HUES6 (cell line): ENCODE measurements at regions not wholly inside any gene's neighbourhood (a gene's known extent, or its start where the extent isn't known, plus 50 kb on each side); places are given as distances from the start of the nearest gene placed in this dataset.

ENCODE experiments used
- H3K27ac ChIP-seq: 2 replicates; pipeline ENCODE4 v1.7.0; 2013; ENCODE audit warnings: low read depth, mild to moderate bottlenecking, low read length, inconsistent platforms
- H3K27me3 ChIP-seq: 2 replicates; pipeline ENCODE4 v1.6.1; 2013; ENCODE audit warnings: low read length; ENCODE audit not compliant: control insufficient read depth, insufficient read depth
- H3K36me3 ChIP-seq: 2 replicates; pipeline ENCODE4 v1.6.1; 2013; ENCODE audit warnings: low read length; ENCODE audit not compliant: control insufficient read depth, insufficient read depth
- H3K4me1 ChIP-seq: 2 replicates; pipeline ENCODE4 v1.6.1; 2013; ENCODE audit warnings: low read length; ENCODE audit not compliant: control insufficient read depth, insufficient read depth
- H3K4me3 ChIP-seq: 2 replicates; pipeline ENCODE4 v1.5.1; 2013; ENCODE audit warnings: low read depth, low read length
- H3K9ac ChIP-seq: one replicate; pipeline ENCODE4 v1.6.1; 2013; ENCODE audit warnings: mild to moderate bottlenecking, low read length
- H3K9me3 ChIP-seq: 2 replicates; pipeline ENCODE4 v1.6.1; 2013; ENCODE audit warnings: low read depth, low read length; ENCODE audit not compliant: control insufficient read depth, insufficient read depth

DNA sequence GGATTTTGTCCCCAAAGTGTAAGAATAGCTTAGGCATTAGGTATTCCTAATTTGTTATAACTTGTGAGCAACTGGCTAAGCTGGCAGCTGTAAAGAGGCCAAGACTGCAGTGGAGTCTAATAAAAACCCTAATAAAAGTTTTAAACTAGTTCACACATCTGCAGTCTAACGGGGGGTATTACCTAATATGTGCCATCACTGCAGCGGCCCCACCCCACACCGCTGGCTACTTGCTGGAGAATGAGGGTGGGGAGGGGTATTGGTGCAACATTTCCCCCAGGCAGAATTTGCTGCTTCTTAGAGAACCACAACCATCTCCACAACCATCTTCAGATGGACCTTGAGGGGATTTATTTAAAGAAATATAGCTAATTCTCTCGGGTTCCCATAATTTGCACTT, 135.0 kb downstream of the ZC3H11B start:
- Histone ChIP-seq H3K9ac (no peak overlapping the region), H3K9me3 (no peaks in the 10 kb centered on the region), H3K27ac (no peak overlapping the region), H3K4me3 (no peak overlapping the region), H3K27me3 (no peaks in the 10 kb centered on the region), H3K4me1 (no peaks in the 10 kb centered on the region), H3K36me3 (no peaks in the 10 kb centered on the region)

DNA sequence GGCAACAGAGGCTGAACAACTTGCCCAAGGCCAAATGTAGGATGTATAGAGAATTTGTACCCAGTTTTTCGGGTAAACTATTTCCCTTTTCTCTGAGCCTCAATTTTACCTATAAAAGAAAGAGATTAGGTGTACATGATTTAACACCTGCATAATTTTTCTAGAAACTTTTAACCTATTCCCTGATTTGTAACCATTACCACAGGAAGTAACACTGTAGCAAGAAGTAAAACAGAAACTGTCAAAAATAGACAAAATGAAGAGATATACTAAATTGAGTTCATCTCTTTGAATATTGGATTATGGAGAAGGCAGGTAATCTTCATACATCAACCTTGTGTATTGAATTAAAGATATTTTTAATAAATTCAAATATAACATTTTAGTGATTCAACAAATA, 136.2 kb downstream of the ZC3H11B start:
- H3K27me3 ChIP-seq: no peaks in the 10 kb centered on the region
- H3K27ac ChIP-seq: no peak overlapping the region
- no peaks in the 10 kb centered on the region for H3K36me3 ChIP-seq
- no peaks in the 10 kb centered on the region for H3K4me1 ChIP-seq
- no peaks in the 10 kb centered on the region for H3K9me3 ChIP-seq
- no peak overlapping the region for H3K4me3 ChIP-seq
- no peak overlapping the region for H3K9ac ChIP-seq

DNA sequence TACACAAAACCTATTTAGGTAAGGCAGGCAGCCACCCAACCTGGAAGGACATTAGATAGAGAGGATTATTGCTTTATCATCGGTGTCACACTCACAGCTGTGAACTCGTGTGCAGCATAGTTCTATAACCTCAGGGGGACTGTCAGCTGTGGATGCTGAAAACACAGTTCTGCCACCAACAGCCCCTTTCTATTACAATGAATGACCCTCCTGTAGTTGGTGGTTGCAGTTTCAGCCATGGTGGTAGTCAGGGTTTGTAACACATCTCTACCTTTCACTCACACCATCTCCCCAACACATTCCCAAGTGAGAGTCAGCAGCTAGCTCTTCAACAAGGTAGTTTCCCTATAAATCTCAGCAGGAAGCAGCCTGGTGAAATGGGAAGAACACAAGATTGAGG, 136.8 kb downstream of the ZC3H11B start:
- H3K36me3 ChIP-seq: no peaks in the 10 kb centered on the region
- H3K9ac ChIP-seq: no peak overlapping the region
- H3K9me3 ChIP-seq: no peaks in the 10 kb centered on the region
- H3K4me1 ChIP-seq: no peaks in the 10 kb centered on the region
- no peaks in the 10 kb centered on the region for H3K27me3 ChIP-seq
- no peak overlapping the region for H3K4me3 ChIP-seq
- H3K27ac ChIP-seq: no peak overlapping the region

DNA sequence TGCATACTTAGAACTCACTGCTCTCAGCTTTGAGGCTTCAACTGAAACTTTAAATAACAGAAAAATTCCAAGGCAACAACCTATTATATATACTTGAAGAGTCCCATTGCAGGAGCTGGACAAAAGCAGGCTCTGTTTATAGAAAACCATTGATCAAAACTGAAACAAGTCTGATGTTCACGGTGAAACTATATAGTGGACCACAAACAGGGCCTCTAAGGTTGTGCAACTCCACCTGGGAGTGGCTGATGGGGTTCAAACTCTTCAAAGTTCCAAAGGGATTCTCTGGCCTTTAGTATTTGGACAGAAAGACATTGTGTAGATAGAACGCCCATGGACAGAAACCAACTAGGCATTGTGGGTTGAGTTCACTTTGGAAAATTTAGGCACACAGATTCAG, 140.3 kb downstream of the ZC3H11B start:
- Histone ChIP-seq H3K4me1 (no peaks in the 10 kb centered on the region), H3K9ac (no peak overlapping the region), H3K4me3 (no peak overlapping the region), H3K27me3 (no peaks in the 10 kb centered on the region), H3K9me3 (no peaks in the 10 kb centered on the region), H3K36me3 (no peaks in the 10 kb centered on the region), H3K27ac (no peak overlapping the region)

DNA sequence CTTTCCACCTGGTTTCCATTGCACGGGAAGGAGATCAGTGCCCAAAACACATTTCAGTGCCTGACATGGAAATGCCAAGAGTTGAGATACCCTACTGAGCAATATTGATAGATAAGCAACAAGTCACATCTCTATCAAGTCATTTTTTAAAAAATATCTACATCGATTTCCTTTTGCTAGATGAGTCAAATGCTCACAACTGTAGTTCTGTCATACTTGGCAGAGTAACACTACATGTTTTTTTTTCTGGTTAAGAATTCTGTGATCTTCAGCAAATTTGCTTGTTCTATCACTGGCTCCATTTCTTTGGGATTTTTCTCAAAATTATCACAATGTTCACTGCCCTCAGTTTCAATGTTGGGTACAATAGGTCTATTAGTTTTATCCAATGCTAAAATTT, 145.4 kb downstream of the ZC3H11B start:
- Histone ChIP-seq H3K9me3 (no peaks in the 10 kb centered on the region), H3K36me3 (no peaks in the 10 kb centered on the region), H3K4me1 (no peaks in the 10 kb centered on the region), H3K27me3 (no peaks in the 10 kb centered on the region), H3K4me3 (no peak overlapping the region), H3K27ac (no peak overlapping the region), H3K9ac (no peak overlapping the region)

DNA sequence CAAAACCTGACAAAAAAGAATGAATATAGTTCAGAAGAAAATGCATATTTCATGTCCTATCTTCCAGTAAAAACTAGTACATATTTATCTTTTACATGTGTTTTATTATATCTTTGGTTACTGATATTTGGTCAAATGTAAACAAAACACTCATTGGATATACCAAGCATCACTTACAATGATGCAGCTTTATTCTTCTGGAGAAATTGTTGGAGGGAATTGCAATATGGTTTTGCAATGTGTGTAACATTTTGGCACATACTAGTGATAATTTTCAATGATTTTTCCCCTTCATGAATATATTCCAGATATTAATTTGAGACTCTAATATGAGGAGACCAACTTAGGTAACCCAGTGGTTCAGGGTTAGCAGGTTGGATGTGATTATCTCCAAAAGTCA, 146.1 kb downstream of the ZC3H11B start:
- H3K27me3 ChIP-seq: no peaks in the 10 kb centered on the region

DNA sequence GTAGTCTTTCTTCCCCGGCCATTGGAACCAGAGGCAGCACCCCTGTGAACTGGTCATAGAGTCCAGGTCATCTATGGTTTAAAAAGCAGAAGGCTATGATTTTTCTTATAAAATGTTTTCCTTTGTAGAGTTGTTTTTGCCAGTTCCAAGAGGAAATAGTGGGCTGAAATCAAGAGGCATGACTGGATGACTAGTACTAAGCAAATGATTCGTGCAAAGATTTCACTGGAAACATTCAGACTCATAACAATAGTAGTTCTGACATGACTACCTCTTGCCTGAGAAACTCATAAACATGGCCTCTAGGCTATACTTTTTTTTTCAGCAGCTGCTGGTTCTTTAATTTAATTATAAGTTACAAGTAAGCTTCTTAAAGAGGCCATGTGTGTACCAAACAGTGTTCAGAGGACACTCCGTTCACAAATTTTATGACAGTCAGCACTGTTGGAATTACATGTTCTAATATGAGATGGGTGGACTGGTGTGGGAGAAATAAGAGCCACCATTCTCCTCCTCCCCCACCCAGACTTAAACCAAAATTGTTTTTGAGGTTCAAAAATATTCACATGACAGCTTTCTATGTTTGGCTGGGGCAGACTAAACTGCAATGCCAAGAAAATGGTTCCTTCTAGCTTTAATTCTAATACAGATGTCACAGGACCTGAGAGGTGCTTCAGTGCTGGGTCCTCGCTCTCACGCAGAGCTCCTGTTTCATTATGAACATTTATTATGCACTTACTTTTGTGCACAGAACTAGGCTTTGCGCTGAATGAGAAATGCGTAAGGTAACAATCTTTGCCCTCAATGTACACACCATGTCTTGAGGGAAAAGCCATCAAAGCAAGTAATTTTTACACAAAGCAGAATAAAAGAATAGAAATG, 147.5 kb downstream of the ZC3H11B start:
- H3K9ac ChIP-seq: no peak overlapping the region
- H3K27ac ChIP-seq: no peak overlapping the region
- no peaks in the 10 kb centered on the region for H3K36me3 ChIP-seq
- no peaks in the 10 kb centered on the region for H3K9me3 ChIP-seq
- no peaks in the 10 kb centered on the region for H3K4me1 ChIP-seq
- no peaks in the 10 kb centered on the region for H3K27me3 ChIP-seq
- no peak overlapping the region for H3K4me3 ChIP-seq

More for the DNA sequence above, 146.1 kb downstream of the ZC3H11B start:
- Histone ChIP-seq H3K9ac (no peak overlapping the region), H3K9me3 (no peaks in the 10 kb centered on the region), H3K4me1 (no peaks in the 10 kb centered on the region), H3K27ac (no peak overlapping the region), H3K4me3 (no peak overlapping the region), H3K36me3 (no peaks in the 10 kb centered on the region)

DNA sequence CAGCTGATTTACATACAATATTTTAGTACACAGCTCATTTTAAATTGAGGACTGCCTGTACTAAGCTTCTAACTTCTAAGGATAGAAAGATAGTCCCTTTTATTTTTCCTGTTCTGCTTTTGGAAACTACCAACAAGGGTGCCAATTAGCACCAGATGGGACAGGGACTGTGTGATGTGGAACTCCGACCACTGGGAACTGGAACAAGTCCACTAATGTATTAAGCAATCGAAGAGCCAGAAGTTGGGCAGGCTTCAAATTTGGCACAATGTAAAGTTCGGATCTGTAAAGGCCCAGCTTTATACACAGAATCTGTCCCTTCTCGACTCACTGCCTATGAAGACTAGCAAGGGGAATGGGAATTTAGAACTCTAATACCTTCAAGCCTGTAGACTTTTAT, 149.3 kb downstream of the ZC3H11B start:
- H3K4me1 ChIP-seq: no peaks in the 10 kb centered on the region
- no peak overlapping the region for H3K4me3 ChIP-seq
- no peaks in the 10 kb centered on the region for H3K27me3 ChIP-seq
- H3K9ac ChIP-seq: no peak overlapping the region
- no peaks in the 10 kb centered on the region for H3K9me3 ChIP-seq
- H3K27ac ChIP-seq: no peak overlapping the region
- no peaks in the 10 kb centered on the region for H3K36me3 ChIP-seq

DNA sequence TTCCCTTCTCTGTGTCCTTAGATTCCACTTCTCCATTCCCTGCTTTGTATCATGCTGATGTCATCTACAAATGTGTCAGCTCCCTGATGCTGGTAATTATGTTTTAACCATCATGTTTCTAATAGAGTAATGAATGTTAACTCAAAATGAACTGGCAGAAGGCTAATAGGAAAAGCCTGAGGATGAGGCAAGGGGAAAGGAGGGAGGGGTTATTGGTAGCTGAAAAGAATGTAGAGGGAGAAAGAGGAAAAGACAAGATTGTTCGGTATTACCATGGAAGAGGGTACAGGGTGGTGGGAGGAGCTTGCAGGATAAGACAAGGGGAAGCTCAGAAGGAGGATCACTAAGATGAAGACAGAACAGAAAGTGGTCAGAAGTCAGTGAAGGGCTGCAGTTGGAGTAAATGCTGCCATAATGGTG, 150.9 kb downstream of the ZC3H11B start:
- Histone ChIP-seq H3K4me1 (no peaks in the 10 kb centered on the region), H3K9ac (no peak overlapping the region), H3K9me3 (no peaks in the 10 kb centered on the region), H3K4me3 (no peak overlapping the region), H3K27me3 (no peaks in the 10 kb centered on the region), H3K27ac (no peak overlapping the region), H3K36me3 (no peaks in the 10 kb centered on the region)

DNA sequence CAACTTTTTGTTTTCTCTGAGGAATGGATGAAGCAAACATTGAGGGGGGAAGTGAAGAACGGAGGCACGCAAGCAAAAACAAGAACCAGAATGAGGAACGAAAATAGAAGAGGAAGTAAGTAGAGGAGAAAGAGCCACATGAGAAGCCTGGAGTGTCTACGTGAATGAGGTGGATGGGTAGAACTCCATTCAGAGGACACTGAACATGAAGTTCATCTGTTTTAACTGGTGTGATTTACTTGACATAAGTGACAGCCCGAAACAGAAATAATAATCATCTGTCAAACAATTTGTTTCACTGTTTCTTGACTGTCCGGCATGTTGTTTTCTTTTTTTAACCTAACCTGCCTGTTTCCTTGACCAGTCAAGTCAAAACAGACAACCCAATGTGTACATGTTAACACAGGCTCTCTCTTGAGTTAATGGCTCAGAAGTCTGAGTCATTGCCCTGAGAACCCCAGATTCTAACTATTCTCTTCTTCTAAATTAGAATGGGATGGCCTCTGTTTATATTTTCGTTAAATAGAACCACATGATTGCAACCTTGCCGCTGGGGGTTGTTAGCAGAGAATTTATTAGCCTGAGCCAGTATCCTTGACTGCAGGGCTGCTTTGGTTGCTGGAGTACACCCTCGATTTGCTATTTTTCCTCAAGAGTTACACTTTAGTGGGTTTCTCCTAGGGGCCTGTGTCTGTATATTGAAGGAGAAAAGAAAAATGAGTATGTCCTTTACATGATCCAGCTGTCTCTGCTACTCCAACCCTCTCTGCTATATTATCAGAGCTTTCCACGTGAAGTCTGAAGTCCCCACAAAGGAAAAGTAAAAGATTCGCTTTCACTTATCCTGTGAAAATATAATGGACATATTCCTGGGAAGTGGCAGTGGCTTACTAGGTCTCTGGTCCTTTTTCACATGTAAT, 151.7 kb downstream of the ZC3H11B start:
- Histone ChIP-seq H3K4me1 (no peaks in the 10 kb centered on the region), H3K9me3 (no peaks in the 10 kb centered on the region), H3K36me3 (no peaks in the 10 kb centered on the region), H3K9ac (no peak overlapping the region), H3K4me3 (no peak overlapping the region), H3K27ac (no peak overlapping the region), H3K27me3 (no peaks in the 10 kb centered on the region)
